Thoracic aorta (tissue), 2 donors: ENCODE measurements at regions not wholly inside any gene's neighbourhood (a gene's known extent, or its start where the extent isn't known, plus 50 kb on each side); places are given as distances from the start of the nearest gene placed in this dataset.

Experiments used
- ATAC-seq: fragments of 150-250 bp; one replicate; pipeline ENCODE4 v1.8.0; 2017; ENCODE audit warnings: low read depth; ENCODE audit not compliant: insufficient number of reproducible peaks, low FRiP score
- DNase-seq: peaks from one replicate; pipeline ENCODE4 v3.0.0-alpha.2; 2020; ENCODE audit warnings: low spot score
- H3K27ac ChIP-seq, 2 donors: fragments of 200-600 bp; sonication (generic); 1 replicate in 1 of 2; 2 replicates in 1 of 2; pipeline ENCODE4 v1.5.1; 2016; ENCODE audit warnings: mild to moderate bottlenecking in 2 of 2, moderate library complexity in 2 of 2
- H3K27me3 ChIP-seq: fragments of 200-600 bp; sonication (generic); replicated peaks from 2 replicates; pipeline ENCODE4 v1.6.0; 2016; ENCODE audit warnings: mild to moderate bottlenecking; ENCODE audit not compliant: insufficient read depth
- H3K36me3 ChIP-seq: fragments of 200-600 bp; sonication (generic); one replicate; pipeline ENCODE4 v1.5.1; 2016
- H3K4me1 ChIP-seq, 2 donors: fragments of 200-600 bp; sonication (generic); 1 replicate in 1 of 2; 2 replicates in 1 of 2; pipeline versions ENCODE4 v1.5.1 to v1.6.0; 2016; ENCODE audit warnings: low read depth in 2 of 2, mild to moderate bottlenecking in 1 of 2; ENCODE audit not compliant: control insufficient read depth in 1 of 2
- H3K4me3 ChIP-seq: fragments of 200-600 bp; sonication (generic); 2 replicates; pipeline ENCODE4 v1.5.1; 2016; ENCODE audit warnings: mild to moderate bottlenecking
- H3K9me3 ChIP-seq: fragments of 200-600 bp; sonication (generic); 2 replicates; pipeline ENCODE4 v1.5.1; 2016
- CTCF ChIP-seq: fragments of 200-600 bp; sonication (generic); IDR thresholded peaks from one replicate; pipeline ENCODE4 v1.5.1; 2019; ENCODE audit warnings: antibody characterized with exemption

GRCh38 chr4:126251169-126251568 is 936.4 kb downstream of the FAT4 start:
- Histone ChIP-seq H3K4me3 (no peak overlapping the region), H3K27me3 (no peaks in the 10 kb centered on the region), H3K4me1 (peaks cover 0 to 3% of the 10 kb centered on the region in 2 donors), H3K27ac (no peak overlapping the region), H3K9me3 (no peaks in the 10 kb centered on the region), H3K36me3 (no peaks in the 10 kb centered on the region)
- ATAC-seq (no peak), DNase-seq (no peak)
- TF ChIP-seq CTCF = no peak

GRCh38 chr4:126262665-126263064 is 947.9 kb downstream of the FAT4 start:
- no peak for DNase-seq
- TF ChIP-seq CTCF = no peak
- no peaks in the 10 kb centered on the region for H3K27me3 ChIP-seq
- H3K36me3 ChIP-seq = no peaks in the 10 kb centered on the region
- H3K27ac ChIP-seq = no peak overlapping the region
- H3K9me3 ChIP-seq = no peaks in the 10 kb centered on the region
- no peak overlapping the region for H3K4me3 ChIP-seq
- no peak for ATAC-seq
- no peaks in the 10 kb centered on the region for H3K4me1 ChIP-seq

GRCh38 chr4:126264839-126265238 is 950.1 kb downstream of the FAT4 start:
- H3K4me1 ChIP-seq = no peaks in the 10 kb centered on the region
- no peaks in the 10 kb centered on the region for H3K36me3 ChIP-seq
- TF ChIP-seq CTCF = no peak
- no peak overlapping the region for H3K4me3 ChIP-seq
- ATAC-seq (no peak), DNase-seq (no peak)
- H3K27me3 ChIP-seq = no peaks in the 10 kb centered on the region
- no peaks in the 10 kb centered on the region for H3K9me3 ChIP-seq
- H3K27ac ChIP-seq = no peak overlapping the region

- H3K27ac ChIP-seq = no peak overlapping the region
- no peaks in the 10 kb centered on the region for H3K27me3 ChIP-seq
- H3K9me3 ChIP-seq = no peaks in the 10 kb centered on the region
- no peak for TF ChIP-seq CTCF
- no peaks in the 10 kb centered on the region for H3K4me1 ChIP-seq
- no peak overlapping the region for H3K4me3 ChIP-seq
- ATAC-seq = no peak
- no peaks in the 10 kb centered on the region for H3K36me3 ChIP-seq
- no peak for DNase-seq
Observed at GRCh38 chr4:126265888-126266287, 951.1 kb downstream of the FAT4 start.

GRCh38 chr4:126267689-126268088 is 952.9 kb downstream of the FAT4 start:
- H3K27ac ChIP-seq = no peak overlapping the region
- DNase-seq (no peak), ATAC-seq (no peak)
- no peaks in the 10 kb centered on the region for H3K9me3 ChIP-seq
- no peaks in the 10 kb centered on the region for H3K4me1 ChIP-seq
- H3K36me3 ChIP-seq = no peaks in the 10 kb centered on the region
- no peak for TF ChIP-seq CTCF
- no peaks in the 10 kb centered on the region for H3K27me3 ChIP-seq
- no peak overlapping the region for H3K4me3 ChIP-seq
